ENCODE measurements at regions not wholly inside any gene's neighbourhood (a gene's known extent, or its start where the extent isn't known, plus 50 kb on each side); places are given as distances from the start of the nearest gene placed in this dataset.

GRCh38 chr11:81241672-81242275 lies 1491.9 kb downstream of the FAM181B start:
- Histone ChIP-seq H2AK9ac (replicated peaks; ENCODE audit: low read depth, low read length, poor library complexity) (no peak overlapping the region), H4K5ac (ENCODE audit: low read depth, low read length) (no peak overlapping the region), H3K4me2 (ENCODE audit: low read depth, low read length) (no peak overlapping the region), H3K56ac (ENCODE audit: extremely low read depth, insufficient read depth, low read length) (no peak overlapping the region), H4K8ac (ENCODE audit: low read depth in 2 of 2, low read length in 2 of 2) (no peak overlapping the region), H4K91ac (ENCODE audit: insufficient read depth, low read depth, low read length) (no peak overlapping the region), H3K79me1 (ENCODE audit: low read depth in 1 of 2, low read length in 2 of 2) (no peaks in the 10 kb centered on the region), H2BK15ac (ENCODE audit: low read depth, low read length) (no peak overlapping the region), H3K36me3 (ENCODE audit: control insufficient read depth, insufficient read depth, low read length) (no peaks in the 10 kb centered on the region), H2AK5ac (ENCODE audit: low read depth, low read length) (no peak overlapping the region), H2BK20ac (ENCODE audit: low read depth, low read length) (no peak overlapping the region), H3K4me3 (ENCODE audit: insufficient read depth, low read depth, low read length) (no peak overlapping the region), H3K9me3 (ENCODE audit: control insufficient read depth, insufficient read depth, low read length) (no peaks in the 10 kb centered on the region), H3K4me1 (ENCODE audit: control insufficient read depth, insufficient read depth, low read length) (no peaks in the 10 kb centered on the region), H3K9ac (ENCODE audit: low read depth, low read length) (no peak overlapping the region), H3K4ac (ENCODE audit: low read depth, low read length) (no peak overlapping the region), H2AFZ (replicated peaks; ENCODE audit: low read length, poor library complexity) (no peak overlapping the region), H2BK5ac (ENCODE audit: low read depth, low read length, poor library complexity, severe bottlenecking) (no peak overlapping the region), H2BK120ac (ENCODE audit: low read depth, low read length) (no peak overlapping the region), H3K27ac (ENCODE audit: insufficient read depth, low read length) (no peak overlapping the region), H4K20me1 (ENCODE audit: insufficient read depth, low read length) (no peaks in the 10 kb centered on the region), H3K14ac (replicated peaks; ENCODE audit: low read depth, low read length) (no peak overlapping the region), H3K9me1 (ENCODE audit: insufficient read depth, low read length) (no peaks in the 10 kb centered on the region), H3K18ac (ENCODE audit: low read depth, low read length) (no peak overlapping the region), H3K23ac (ENCODE audit: low read depth, low read length) (no peak overlapping the region), H3K27me3 (ENCODE audit: control insufficient read depth, insufficient read depth, low read length) (no peaks in the 10 kb centered on the region)
- ChIA-PET CTCF (no interaction called here), POLR2A (ENCODE audit: unreplicated experiment) (no interaction called here)
- no peak for ATAC-seq (ENCODE audit: low read depth)
- in situ Hi-C loops (cut with MboI; ENCODE audit: low sequenced_read_pairs), result no loop called here
- TF ChIP-seq POLR2A (IDR thresholded peaks at IDR 0.05; ENCODE audit: low read depth, low read length) (no peak), ELK1 (IDR thresholded peaks at IDR 0.05; ENCODE audit: borderline replicate concordance, low read depth, low read length) (no peak), MAZ (IDR thresholded peaks at IDR 0.05; ENCODE audit: borderline replicate concordance, low read depth, low read length) (no peak), FOS (IDR thresholded peaks at IDR 0.05; ENCODE audit: low read depth, low read length) (no peak), CEBPB (IDR thresholded peaks at IDR 0.05; ENCODE audit: low read depth, low read length) (no peak), MAFK (IDR thresholded peaks at IDR 0.05; ENCODE audit: low read depth, low read length) (no peak), RFX5 (IDR thresholded peaks at IDR 0.05; ENCODE audit: low read depth, low read length) (no peak)
- intact Hi-C loops (cut with micrococcal nuclease), result no loop called here
- dilution Hi-C loops (cut with HindIII; ENCODE audit: low sequenced_read_pairs, unreplicated experiment), result no loop called here
- no CpG with 5 or more reads among the region's 5 CpGs for WGBS, 2 experiments (ENCODE audit: extremely low coverage in 2 of 2, insufficient read length in 1 of 2)
- no TSS peak for BruUV-seq (replicated peaks)
- DNase-seq, result no peak
